ENCODE measurements at regions not wholly inside any gene's neighbourhood (a gene's known extent, or its start where the extent isn't known, plus 50 kb on each side); places are given as distances from the start of the nearest gene placed in this dataset.

DNA sequence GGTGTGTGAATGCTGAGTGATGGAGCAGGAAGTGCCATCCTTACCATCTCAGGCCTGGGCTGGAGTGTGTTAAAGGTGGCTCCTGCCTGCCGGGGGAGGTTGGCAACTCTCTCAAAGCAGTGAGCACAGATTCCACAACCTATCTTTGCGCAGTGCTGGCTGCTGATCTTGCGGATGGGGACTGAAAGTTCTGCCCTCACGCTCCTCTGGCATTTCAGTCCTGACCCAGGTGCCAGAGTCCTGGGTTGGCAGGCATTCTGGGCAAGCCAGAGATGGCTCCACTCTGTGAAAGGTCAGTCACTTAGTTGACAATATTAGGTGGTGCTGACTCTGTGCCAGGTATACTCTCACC lies 315.5 kb downstream of the RPS24 start:
- no peak for DNase-seq

DNA sequence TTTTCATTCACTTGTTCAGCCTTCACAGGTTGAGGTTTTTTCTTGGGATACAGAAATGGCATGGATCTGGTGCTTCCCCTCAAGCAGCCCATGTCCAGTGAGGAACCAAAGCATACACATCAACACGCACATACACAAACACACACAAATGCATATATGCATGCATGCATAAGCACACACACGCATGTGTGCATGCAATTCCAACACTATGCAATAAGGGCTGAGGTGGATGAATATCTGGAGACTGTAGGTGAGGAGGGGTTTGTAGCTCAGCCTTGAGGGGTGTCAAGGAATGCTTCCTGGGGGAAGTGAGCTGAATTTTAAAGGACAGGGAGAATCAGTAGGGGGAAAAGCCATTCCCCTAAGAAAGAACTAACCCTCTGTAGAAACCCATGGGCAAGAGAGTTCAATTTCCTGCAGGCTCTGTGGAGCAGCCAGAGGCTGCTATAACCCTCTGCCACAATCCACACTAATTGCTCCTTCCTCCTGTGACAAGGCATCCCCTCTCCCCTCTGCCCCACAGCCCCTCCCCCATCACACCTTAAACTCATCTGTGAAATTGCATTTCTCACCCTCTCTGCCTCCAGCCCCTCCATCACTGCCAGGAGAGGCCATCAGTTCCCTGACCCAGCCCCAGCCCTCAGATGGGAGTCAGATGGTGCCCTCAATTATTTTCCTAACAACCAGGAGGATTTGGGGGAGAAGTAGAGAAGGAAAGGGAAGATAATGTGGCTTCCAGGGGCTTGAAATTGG lies 316.4 kb downstream of the RPS24 start:
- DNase-seq: no peak

DNA sequence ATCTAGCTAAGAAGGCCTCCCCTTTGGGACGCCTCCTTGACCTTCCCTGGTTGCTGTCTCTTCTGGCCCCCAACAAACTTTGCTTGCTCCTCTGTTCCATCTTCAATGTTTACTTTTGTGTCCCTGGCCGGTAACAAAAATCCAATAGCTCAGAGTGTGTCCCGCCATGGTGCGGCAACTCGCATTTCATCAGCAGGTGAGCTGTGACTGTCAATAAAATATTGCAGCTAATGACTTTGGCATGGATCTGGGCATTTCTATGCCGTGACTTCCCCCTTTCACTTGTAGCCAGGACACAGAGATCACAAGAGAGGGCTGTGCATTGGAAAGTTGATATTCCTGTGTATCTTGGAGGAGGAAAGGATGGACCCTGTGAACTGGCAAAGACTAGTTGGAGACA lies 317.6 kb downstream of the RPS24 start:
- no peak for DNase-seq

DNA sequence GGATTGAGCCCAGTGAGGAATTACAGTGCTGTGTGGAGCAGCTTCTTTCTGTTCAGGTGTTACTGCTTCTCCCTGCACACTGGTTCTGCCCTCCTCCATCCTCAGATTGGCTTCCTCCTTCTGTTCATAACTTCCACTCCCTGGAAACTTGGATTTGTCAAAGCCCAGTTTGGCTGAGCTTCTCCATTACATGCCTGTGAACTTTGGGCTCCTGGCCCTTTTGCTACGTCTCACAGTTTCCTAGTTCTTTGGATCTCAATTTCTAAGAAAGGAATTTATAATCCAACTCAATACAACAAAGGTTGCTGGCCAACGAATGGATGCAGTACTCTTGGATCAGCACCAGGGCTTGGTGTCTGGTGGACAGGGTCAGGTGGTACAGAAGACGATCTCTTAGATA lies 318.1 kb downstream of the RPS24 start:
- no peak for DNase-seq

DNA sequence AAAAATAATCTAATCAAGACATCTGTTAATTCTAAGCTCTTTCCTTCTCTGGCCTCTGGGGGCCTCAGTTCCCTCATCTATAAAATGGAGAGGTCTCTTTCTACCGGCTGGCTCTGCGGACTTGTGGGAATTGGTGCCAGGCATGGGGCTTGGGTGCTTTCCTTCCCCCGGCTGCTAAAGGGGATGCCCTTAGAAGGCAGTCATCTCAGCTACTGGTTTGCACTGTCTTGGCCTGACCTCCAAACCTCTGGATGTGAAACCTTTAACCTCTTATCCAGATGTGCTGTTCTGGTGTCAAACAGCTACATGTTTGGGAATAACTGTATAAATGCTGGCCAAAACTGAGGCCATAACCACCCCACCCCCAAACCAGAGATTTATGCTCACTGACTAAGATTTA lies 320.0 kb downstream of the RPS24 start:
- no peak for DNase-seq

DNA sequence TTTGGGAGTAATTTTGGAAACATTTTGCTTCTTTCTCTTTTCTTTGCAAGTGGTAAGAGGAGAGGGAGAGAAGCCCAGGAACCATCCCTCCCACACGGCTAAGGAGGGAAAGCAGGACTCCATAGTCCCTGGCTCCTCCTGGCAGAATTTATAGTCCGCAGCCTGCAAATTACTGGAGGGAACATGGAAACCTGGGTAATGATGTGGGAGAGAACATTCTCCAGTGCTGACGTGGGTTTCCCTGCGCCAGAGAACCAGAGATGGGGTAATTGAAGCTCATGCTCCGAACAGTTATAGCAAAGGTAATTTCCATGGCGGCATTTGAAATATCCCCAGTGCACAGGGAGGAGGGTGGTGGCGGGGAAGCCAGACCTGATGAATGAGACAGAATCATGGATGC lies 320.4 kb downstream of the RPS24 start:
- DNase-seq: no peak

DNA sequence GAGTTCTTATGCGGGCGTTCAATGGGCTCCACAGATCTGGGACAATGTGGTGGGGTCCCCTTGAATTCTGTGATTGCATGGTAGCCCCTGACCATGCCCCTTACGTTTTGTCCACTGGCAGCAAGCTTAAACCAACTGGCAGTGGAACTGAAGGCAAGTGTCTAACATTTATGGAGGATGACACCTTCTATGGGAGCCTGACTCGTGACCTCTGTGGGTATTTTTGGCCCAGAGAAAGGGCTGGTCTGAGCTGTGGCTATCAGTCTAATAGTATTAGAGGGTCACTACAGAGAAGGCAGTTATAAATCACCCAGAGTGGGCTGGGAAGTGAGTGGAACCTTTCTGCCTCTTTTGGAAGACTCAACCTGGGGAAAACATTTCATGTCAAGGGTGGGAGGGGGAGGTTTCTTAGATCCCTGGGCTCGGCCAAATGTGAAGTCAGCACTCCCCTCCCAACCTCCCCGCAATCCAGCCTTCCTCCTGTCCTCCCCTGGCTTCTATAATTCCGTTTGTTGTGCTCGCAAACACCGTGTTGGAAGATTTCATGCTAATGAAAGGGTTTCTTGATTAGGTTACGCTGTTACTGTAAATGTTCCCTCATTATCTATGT lies 322.7 kb downstream of the RPS24 start:
- DNase-seq: no peak

DNA sequence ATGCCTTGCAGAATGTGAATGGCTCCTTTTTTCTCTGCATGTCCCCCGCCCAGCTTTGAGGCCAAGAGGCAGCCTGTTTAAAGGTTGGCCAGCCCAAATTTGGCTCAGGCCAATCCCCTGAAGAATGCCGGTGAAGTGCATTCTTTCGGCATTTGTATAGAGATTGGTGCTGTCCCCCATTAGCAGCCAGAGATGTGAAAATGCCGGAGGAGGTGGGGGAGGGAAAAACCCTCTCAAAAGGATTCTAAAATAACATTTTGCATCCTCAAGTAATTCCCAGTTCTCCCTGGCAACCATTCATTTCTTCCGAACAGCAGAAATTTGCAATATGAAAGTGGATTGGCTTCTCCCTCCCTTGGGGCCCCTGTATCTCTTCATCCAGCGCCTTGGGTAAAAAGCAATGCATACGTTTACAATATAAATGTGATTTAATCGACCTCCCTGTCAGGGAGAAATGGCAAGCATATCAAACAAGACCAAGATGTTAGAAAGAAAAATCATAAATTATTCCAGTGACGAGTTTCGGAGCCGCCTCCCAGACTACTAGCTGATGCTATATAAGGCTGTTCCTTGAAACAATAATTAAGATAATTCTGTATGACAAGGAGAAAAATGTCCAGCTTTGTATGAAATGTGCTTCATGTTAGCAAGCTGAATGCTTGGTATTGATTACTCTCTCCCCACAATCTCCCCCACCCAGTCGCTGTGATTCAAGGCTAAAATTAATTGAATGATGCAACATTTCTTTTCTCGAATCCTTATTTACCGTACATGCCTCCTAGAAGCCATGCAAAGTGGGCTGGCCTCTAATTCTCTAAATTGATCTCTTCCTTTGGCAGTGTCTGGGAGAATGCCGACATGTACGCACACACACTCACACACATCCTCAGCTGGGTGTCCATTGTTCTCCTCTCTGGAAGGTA lies 323.7 kb downstream of the RPS24 start:
- no peak for DNase-seq

DNA sequence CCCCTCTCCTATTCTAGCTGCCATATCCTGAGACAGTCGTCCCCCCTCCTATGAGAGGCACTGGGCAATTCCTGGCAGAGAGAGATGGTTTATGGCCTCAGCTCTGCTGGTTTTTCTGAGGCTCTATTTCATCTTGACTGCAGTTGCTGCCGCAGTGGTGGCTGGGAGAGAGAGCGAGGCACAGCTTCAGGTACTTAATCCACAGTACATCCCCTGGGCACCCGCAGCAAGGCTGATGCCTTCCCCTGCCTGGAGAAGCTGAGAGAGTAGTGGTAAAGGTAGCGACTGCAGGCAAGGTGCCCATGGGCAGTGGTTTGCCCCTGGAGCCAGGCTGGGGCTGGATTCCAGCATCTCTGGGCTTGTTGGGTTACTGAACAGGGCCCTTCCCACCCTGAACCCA lies 324.7 kb downstream of the RPS24 start:
- no peak for DNase-seq

DNA sequence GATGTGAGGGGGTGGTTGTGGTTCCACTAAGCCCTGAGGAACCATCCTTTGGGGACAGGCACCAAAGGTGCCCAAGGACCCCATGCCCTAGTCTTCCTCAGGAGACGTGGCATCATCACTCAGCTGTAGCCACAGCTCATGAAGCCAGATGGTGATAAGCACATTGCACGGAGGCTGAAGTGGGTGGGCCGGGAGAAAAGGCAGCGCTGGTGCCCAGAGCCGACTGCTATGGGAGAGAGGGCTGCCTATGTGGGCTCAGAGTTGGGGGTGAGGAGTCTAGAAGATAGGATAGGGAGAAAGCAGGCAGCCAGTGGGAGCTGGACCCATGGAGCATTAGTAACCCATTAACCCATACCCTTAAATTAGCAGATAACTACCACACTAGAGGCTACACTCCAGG lies 325.3 kb downstream of the RPS24 start:
- DNase-seq: no peak

DNA sequence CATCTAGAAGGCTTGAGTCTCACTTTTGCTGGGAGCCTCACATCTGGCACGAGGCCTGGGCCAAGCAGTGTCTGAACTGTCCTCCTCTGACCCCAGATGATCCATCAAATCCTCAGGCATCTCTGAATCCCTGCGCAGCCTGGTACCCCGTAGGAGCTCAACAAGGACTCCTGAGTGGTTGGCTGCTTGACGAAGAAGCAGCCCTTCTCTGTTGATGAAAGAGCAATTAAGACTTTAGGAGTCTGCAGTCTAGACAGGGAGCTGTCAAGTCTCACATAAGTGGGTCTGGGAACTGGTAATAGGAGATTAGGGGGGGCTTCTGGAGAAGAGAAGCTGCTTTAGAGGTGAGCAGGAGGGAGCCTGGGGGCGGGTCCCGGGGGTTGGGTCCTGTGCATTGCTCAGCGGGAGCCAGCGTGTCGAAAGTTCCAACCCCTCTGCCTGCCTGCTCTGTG lies 326.0 kb downstream of the RPS24 start:
- DNase-seq: no peak

DNA sequence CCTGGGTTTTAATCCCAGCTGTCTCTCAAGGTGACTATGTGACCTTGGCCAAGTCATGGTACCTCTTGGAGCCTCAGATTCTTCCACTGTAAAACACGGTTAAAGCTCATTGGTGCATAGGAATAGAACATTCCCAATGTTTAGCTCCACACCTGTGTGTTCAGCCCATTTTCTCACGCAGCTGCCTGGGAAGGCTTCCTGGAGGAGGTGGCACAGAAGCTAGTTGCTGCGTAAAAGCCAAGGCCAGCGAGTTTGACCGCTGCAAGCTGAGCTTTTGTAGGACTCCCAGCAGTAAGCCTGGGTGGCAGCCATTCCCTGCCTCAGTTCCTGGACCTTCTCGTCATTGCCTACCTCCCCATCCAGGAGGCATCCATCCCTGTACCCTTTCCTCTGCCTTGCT lies 326.6 kb downstream of the RPS24 start:
- DNase-seq: no peak

DNA sequence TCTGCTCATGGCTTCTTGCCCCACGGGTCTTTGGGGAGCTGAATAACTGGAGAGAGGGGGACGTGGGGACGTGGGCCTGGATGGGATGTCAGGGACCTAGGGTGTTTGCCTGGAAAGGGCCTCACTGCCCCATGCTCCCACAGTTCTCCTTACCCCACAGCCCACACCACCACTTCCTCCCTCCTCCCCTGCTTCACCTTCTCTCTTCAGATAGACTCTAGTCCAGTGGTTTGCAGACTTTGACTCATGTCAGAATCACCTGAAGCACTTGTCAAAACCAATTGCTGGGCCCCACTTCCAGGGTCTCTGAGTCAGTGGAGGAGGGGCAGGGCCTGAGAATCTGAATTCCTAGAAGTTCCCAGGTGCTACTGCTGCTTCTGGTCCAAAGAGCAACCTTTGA lies 327.4 kb downstream of the RPS24 start:
- DNase-seq: no peak

DNA sequence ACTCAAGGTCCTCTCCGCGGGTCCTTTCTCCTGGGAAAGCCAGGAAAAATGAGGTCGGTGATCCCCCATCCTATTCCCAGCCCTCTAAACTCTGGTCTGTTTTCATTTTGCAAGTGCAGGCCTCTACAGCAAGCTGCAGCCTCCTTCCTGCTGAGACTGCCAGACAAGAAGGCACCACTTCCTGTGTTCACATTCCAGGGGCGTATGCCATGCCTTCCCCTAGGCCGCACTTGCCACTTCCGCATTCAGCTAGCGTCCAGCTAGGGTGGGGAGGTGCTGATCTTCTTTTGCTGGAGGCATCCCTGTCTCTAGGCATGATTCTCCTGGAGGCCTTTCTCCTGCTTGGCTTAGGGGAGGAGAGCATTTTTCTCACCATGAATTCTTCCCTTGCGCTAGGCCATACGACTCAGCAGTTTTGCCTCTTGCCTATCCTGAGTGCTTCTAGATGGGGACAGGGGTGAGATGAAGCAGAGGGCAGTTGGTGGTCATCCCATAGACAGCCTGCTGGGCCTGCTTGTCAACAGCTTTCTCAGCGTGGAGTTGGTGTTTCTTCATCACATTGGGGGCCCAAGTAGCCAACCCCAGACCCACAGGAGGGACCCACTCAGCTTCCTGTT lies 328.9 kb downstream of the RPS24 start:
- no peak for DNase-seq

DNA sequence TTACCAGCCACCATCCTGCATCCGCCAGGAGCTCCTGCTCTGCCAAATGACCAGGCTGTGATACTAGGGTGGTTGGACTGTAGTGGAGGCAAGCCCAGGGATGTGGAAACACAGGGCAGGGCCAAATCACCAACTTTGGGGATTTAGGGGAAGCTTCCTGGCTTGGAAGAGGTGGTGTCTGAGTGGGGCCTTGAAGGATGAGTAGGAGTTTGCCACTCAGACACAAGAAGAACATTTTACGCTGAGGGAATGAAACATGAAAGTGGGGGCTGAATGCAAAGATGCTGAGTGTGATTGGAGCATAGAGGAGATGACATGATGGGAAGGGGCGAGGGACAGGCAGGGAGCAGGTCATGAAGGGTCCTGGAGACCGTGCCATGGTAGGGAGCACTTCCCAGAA lies 329.5 kb downstream of the RPS24 start:
- no peak for DNase-seq

DNA sequence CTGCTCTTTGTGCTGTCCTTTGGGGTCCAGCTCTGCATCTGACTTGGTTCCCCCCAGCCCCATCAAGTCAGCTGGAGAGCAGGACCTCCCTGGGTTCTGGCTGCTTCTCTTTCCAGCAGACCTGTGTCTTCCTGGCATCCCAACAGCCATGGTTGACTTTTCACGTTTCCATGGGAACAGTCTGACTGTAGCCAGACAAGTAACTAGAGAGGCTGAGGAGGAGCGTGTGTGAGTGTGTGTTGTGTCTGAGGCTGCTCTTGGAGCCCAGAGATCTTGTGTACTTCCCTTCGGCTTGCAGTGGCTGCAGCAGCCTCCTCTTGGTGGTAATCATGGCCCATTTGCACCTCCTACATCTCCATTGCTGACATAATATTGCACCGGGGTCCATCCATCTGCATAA lies 332.0 kb downstream of the RPS24 start:
- DNase-seq: no peak

DNA sequence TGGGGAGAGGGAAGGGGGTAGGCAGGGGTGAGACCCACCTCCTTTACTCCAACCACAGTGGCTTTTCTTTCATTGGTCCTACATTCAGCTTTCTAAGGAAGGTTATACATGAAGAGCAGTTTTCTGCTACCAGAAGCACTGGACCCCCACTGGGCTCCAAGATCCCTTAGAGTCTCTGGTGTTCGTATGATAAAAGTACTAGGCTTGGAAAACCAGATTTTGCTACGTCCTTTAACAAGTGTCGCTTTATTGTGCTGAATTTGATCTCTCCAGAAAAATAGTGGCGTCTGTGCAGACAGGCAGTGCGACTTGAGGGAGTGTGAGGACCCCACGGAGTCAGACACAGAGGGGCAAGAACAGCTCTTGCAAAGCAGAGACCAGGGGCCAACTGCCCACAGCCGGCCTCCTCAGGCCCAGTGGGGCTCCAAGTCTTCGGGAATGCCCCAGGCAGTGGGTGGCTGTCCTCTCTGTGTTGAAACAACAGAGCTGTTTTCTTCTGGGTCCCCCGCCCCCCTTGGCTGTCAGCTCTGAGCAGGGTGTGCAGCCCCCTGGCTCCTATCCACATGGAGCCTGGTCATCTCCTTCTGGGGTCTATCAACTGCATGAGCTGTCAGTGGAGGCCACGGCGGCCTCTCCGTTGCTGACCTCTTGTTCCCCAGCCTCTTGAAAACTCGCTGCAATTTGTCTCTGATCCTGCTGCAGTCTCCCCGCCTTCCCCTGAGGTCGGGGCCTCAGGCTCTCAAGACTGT lies 333.2 kb downstream of the RPS24 start:
- DNase-seq: no peak

DNA sequence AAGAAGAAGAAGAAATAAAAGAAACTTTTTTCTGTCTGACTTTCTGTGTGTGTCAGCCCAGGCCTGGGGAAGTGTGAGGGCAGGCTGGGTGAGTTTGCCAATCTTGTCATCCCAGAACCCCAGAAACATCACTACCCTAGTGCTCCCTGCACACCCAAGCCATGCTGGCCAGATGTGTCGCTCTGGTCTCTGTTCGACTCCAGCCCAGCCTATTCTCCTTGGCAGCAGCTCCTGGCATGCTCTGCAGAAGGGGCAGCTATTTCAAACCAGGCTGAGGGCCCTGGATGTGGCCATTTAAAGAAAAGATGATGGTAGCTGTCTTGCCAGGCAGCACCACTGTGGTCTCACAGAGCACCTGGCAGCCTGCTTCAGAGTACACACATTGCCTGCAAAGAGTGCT lies 334.1 kb downstream of the RPS24 start:
- DNase-seq: no peak

DNA sequence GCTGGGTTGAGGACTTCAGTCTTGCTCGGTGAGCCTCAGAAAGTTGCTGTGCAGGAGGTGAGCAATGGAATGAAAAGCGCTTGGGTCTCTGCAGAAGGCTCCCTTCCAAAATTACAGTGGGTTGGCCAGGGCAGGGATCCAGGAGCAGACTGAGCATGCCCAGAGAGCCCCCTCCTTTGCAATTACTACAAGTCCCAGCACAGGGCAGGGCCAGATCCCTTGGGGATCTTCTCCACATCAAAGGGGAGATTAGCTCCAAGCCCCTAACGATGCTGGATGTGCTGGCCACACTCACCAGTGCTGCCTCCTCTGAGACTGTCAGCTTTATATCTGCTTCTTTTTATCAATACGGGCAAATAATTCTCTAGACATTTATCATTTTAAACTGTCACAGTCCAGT lies 337.5 kb downstream of the RPS24 start:
- DNase-seq: no peak

DNA sequence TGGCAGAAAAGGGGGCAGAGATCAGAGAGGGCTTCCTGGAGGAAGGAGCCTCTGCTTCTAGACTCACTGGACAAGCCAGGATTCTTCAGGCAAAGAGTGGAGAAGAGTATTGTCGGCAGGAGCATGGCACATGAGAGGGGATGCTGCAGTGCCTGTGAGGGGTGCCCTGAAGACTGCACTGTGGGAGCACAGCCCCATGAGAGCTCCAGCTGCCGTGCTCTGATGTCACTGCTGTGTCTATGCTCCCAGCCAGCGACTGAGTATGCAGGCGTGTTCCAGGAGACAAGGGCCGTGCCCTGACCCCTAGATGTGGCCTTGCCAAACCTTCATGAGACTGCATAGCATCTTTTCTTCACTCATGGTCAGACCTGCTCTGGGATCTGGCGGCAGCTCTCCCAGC lies 339.1 kb downstream of the RPS24 start:
- no peak for DNase-seq

DNA sequence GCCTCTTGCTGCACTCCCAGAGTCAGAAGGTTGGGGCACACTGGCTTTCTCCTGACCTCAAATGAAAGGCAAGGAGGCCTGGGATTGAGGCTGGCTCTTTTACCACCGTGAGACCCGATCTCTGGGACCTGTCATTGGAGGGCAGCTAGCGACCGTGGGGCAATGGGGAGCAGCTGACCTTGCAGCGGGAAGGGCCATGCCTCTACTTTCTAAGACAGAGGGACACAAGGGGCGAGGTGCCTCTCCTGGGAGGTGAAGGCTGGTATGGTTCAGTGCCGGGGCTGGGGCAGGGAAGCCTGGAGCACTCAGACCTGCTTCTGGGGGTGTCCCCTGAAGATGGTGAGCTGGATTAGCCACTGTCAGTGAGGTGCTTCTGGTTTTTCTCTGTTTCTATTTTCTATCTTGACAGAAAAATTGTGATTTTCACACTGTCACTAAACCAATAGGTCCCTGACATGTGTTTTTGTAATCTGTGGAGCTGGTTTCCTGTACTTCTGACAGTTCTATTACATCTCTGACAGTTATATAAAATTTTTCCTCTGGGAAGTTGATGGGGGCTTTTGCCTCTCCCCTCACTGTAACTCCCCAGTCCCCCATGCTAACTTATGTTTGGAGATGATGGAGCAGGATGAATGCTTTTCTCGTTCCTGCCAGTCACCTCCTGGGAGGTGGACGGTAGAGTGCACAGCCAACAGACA lies 340.8 kb downstream of the RPS24 start:
- DNase-seq: no peak
